CD14-positive monocyte (primary cell): ENCODE measurements at regions not wholly inside any gene's neighbourhood (a gene's known extent, or its start where the extent isn't known, plus 50 kb on each side); places are given as distances from the start of the nearest gene placed in this dataset.

Experiments used
- DNase-seq, 3 donors: peaks; one replicate each; pipeline ENCODE4 v3.0.0-alpha.2; 2011 to 2022
- H2AFZ ChIP-seq: 2 replicates; pipeline ENCODE4 v1.6.0; 2012; ENCODE audit warnings: mild to moderate bottlenecking, low read depth, low read length, inconsistent platforms; ENCODE audit not compliant: insufficient read depth, poor library complexity, severe bottlenecking
- H3K27ac ChIP-seq, 2 donors: 1 replicate in 1 of 2; 2 replicates in 1 of 2; pipeline ENCODE4 v1.5.1; 2012 to 2013; ENCODE audit warnings: low read length in 2 of 2, control low read depth in 1 of 2, inconsistent platforms in 1 of 2, low read depth in 1 of 2, mild to moderate bottlenecking in 1 of 2
- H3K27me3 ChIP-seq, 2 donors: one replicate each; pipeline versions ENCODE4 v1.6.0 to v1.6.1; 2011 to 2013; ENCODE audit warnings: low read length in 2 of 2; ENCODE audit not compliant: control insufficient read depth in 2 of 2, insufficient read depth in 2 of 2
- H3K36me3 ChIP-seq, 2 donors: replicated peaks in 1 of 2; 1 replicate in 1 of 2; 2 replicates in 1 of 2; pipeline versions ENCODE4 v1.5.1 to v1.6.1; 2012 to 2013; ENCODE audit warnings: low read length in 2 of 2, control low read depth in 1 of 2, inconsistent platforms in 1 of 2, mild to moderate bottlenecking in 1 of 2; ENCODE audit not compliant: insufficient read depth in 2 of 2, control insufficient read depth in 1 of 2
- H3K4me1 ChIP-seq, 2 donors: 1 replicate in 1 of 2; 2 replicates in 1 of 2; pipeline versions ENCODE4 v1.5.1 to v1.6.1; 2012 to 2013; ENCODE audit warnings: low read length in 2 of 2, control low read depth in 1 of 2, inconsistent platforms in 1 of 2, mild to moderate bottlenecking in 1 of 2, moderate library complexity in 1 of 2; ENCODE audit not compliant: insufficient read depth in 2 of 2, control insufficient read depth in 1 of 2
- H3K4me2 ChIP-seq: replicated peaks from 2 replicates; pipeline ENCODE3; 2012; ENCODE audit warnings: low read length, moderate library complexity, mild to moderate bottlenecking; ENCODE audit not compliant: poor library complexity, severe bottlenecking; ENCODE audit errors: extremely low read depth
- H3K4me3 ChIP-seq, 3 experiments: fragments of 200-600 bp in 1 of 3; sonication (generic) in 1 of 3; replicated peaks in 1 of 3; 1 replicate in 2 of 3; 2 replicates in 1 of 3; pipeline ENCODE4 v1.5.1; 2011 to 2013; ENCODE audit warnings: low read length in 3 of 3, mild to moderate bottlenecking in 3 of 3, control low read depth in 2 of 3, low read depth in 2 of 3, inconsistent platforms in 1 of 3, moderate library complexity in 1 of 3
- H3K79me2 ChIP-seq: 2 replicates; pipeline ENCODE4 v1.6.0; 2012; ENCODE audit warnings: mild to moderate bottlenecking, control low read depth, inconsistent platforms, low read length, moderate library complexity; ENCODE audit not compliant: insufficient read depth
- H3K9ac ChIP-seq: 2 replicates; pipeline ENCODE4 v1.6.0; 2017; ENCODE audit warnings: low read length, mild to moderate bottlenecking; ENCODE audit not compliant: insufficient read depth, poor library complexity, severe bottlenecking
- H3K9me3 ChIP-seq, 2 donors: replicated peaks in 1 of 2; 1 replicate in 1 of 2; 2 replicates in 1 of 2; pipeline versions ENCODE4 v1.5.1 to v1.6.1; 2012 to 2013; ENCODE audit warnings: low read length in 2 of 2, control low read depth in 1 of 2; ENCODE audit not compliant: control insufficient read depth in 1 of 2, insufficient read depth in 1 of 2
- H4K20me1 ChIP-seq: 2 replicates; pipeline ENCODE4 v1.6.0; 2012; ENCODE audit warnings: mild to moderate bottlenecking, low read length, control low read depth, moderate library complexity; ENCODE audit not compliant: insufficient read depth
- H3K27ac Mint-ChIP-seq, 7 donors: one replicate each; pipeline ENCODE4 v1.8.0; 2020; ENCODE audit warnings: mild to moderate bottlenecking in 7 of 7, mixed read lengths in 7 of 7, moderate library complexity in 6 of 7, inconsistent platforms in 2 of 7
- H3K27me3 Mint-ChIP-seq, 3 donors: one replicate each; pipeline ENCODE4 v1.8.0; 2021 to 2022; ENCODE audit warnings: low read depth in 3 of 3, mild to moderate bottlenecking in 3 of 3, mixed read lengths in 3 of 3, moderate library complexity in 3 of 3, inconsistent platforms in 1 of 3
- H3K36me3 Mint-ChIP-seq, 2 donors: one replicate each; pipeline ENCODE4 v1.8.0; 2020; ENCODE audit warnings: mixed read lengths in 2 of 2, inconsistent platforms in 1 of 2, mild to moderate bottlenecking in 1 of 2
- H3K4me1 Mint-ChIP-seq: one replicate; pipeline ENCODE4 v1.8.0; 2020; ENCODE audit warnings: mild to moderate bottlenecking, mixed read lengths
- H3K4me3 Mint-ChIP-seq, 2 donors: one replicate each; pipeline ENCODE4 v1.8.0; 2020; ENCODE audit warnings: mild to moderate bottlenecking in 2 of 2, mixed read lengths in 2 of 2, moderate library complexity in 1 of 2
- H3K9me3 Mint-ChIP-seq, 7 donors: one replicate each; pipeline ENCODE4 v1.8.0; 2020 to 2022; ENCODE audit warnings: mixed read lengths in 7 of 7, mild to moderate bottlenecking in 6 of 7, moderate library complexity in 6 of 7, inconsistent platforms in 2 of 7
- WGBS: methylation state at CpG from one replicate; pipeline ENCODE4 v1.1.5; 2013; ENCODE audit warnings: missing lambda C conversion rate; ENCODE audit not compliant: insufficient coverage; 5-methylcytosine and 5-hydroxymethylcytosine counted together
- intact Hi-C, 2 donors: fragments of 100-400 bp; cut with micrococcal nuclease; formaldehyde crosslinking; loops; one replicate each; pipeline versions ENCODE4 v1.15.0 to v1.15.1; 2023
- TF ChIP-seq, protein P1 (sequence below): fragments of 200-600 bp; IDR thresholded peaks from one replicate; pipeline ENCODE4 v1.8.0; 2022; ENCODE audit warnings: antibody characterized with exemption, mild to moderate bottlenecking

DNA sequence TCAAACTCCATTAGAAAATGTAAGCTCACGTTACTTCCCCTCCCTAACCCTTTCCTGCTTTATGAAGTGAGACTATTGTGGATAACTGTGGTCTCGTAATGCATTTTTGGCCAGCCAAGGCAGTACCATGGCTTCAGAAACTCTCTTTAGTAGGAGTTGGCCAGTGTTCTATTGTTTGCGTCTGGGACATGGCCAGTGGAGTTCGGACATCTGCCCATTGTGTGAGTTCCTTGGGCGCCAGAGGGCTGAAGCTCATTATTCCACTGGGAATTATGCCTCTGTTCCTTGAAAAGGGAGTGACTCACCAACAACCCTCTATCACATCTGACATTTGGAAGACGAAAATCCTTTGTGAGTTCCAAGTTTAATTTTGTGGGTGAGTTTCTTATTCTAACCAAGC lies 319.5 kb upstream of the SOX9 start:
- no peaks in the 10 kb centered on the region for H3K36me3 ChIP-seq
- no peak overlapping the region for H3K4me3 ChIP-seq
- H4K20me1 ChIP-seq, result no peaks in the 10 kb centered on the region
- 88% methylated on average over 3 of the region's 6 CpGs for WGBS
- no peak overlapping the region for H3K27ac Mint-ChIP-seq
- intact Hi-C loops, result no loop called here
- H3K9me3 ChIP-seq, result no peaks in the 10 kb centered on the region
- no peaks in the 10 kb centered on the region for H3K27me3 ChIP-seq
- no peak overlapping the region for H3K4me3 Mint-ChIP-seq
- H3K4me1 Mint-ChIP-seq, result no peaks in the 10 kb centered on the region
- peaks cover 0 to 4% (median 2%) of the 10 kb centered on the region in 7 donors for H3K9me3 Mint-ChIP-seq
- H3K4me1 ChIP-seq, result no peaks in the 10 kb centered on the region
- H3K4me2 ChIP-seq, result no peak overlapping the region
- no peak overlapping the region for H3K27ac ChIP-seq
- H3K27me3 Mint-ChIP-seq, result peaks cover 0 to 2% (median 0%) of the 10 kb centered on the region in 3 donors
- H3K9ac ChIP-seq, result no peak overlapping the region
- TF ChIP-seq, protein P1, sequence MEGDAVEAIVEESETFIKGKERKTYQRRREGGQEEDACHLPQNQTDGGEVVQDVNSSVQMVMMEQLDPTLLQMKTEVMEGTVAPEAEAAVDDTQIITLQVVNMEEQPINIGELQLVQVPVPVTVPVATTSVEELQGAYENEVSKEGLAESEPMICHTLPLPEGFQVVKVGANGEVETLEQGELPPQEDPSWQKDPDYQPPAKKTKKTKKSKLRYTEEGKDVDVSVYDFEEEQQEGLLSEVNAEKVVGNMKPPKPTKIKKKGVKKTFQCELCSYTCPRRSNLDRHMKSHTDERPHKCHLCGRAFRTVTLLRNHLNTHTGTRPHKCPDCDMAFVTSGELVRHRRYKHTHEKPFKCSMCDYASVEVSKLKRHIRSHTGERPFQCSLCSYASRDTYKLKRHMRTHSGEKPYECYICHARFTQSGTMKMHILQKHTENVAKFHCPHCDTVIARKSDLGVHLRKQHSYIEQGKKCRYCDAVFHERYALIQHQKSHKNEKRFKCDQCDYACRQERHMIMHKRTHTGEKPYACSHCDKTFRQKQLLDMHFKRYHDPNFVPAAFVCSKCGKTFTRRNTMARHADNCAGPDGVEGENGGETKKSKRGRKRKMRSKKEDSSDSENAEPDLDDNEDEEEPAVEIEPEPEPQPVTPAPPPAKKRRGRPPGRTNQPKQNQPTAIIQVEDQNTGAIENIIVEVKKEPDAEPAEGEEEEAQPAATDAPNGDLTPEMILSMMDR, result no peak
- no peak overlapping the region for H2AFZ ChIP-seq
- DNase-seq, result no peak
- no peaks in the 10 kb centered on the region for H3K79me2 ChIP-seq
- no peaks in the 10 kb centered on the region for H3K36me3 Mint-ChIP-seq

DNA sequence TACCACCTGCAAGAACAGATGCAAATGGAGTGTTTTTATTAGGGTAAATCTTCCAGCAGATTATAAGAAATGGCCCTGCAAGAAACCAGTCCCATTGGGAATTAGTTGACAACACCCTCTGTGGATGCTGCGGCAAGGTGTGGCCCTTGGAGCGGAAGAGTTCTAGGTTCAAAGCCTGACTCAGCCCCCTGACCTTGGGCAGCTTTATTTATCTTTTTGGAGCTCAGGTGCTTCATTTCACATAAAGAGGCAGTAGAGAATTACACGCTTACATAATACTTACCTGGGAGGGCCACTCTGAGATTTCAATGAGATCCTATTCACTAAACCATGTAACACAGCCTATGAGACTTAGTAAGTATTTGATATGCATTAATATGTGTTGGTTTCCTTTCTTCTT lies 318.2 kb upstream of the SOX9 start:
- Histone ChIP-seq H2AFZ (no peak overlapping the region), H3K4me1 (no peaks in the 10 kb centered on the region), H3K79me2 (no peaks in the 10 kb centered on the region), H3K27ac (no peak overlapping the region), H3K36me3 (no peaks in the 10 kb centered on the region), H3K9ac (no peak overlapping the region), H3K27me3 (no peaks in the 10 kb centered on the region), H3K9me3 (no peaks in the 10 kb centered on the region), H3K4me3 (no peak overlapping the region), H3K4me2 (no peak overlapping the region), H4K20me1 (no peaks in the 10 kb centered on the region)
- H3K27me3 Mint-ChIP-seq, result peaks cover 0 to 2% (median 0%) of the 10 kb centered on the region in 3 donors
- WGBS, result 86% methylated on average over 2 of the region's 3 CpGs
- no peaks in the 10 kb centered on the region for H3K36me3 Mint-ChIP-seq
- DNase-seq, result no peak
- TF ChIP-seq, protein P1, result no peak
- no peaks in the 10 kb centered on the region for H3K4me1 Mint-ChIP-seq
- H3K27ac Mint-ChIP-seq, result no peak overlapping the region
- intact Hi-C loops, result no loop called here
- H3K9me3 Mint-ChIP-seq, result peaks cover 2 to 9% (median 4%) of the 10 kb centered on the region in 7 donors
- no peak overlapping the region for H3K4me3 Mint-ChIP-seq
